GM19099 (cell line): ENCODE measurements at regions not wholly inside any gene's neighbourhood (a gene's known extent, or its start where the extent isn't known, plus 50 kb on each side); places are given as distances from the start of the nearest gene placed in this dataset.

Source experiments
- POLR2A ChIP-seq: IDR thresholded peaks from 3 replicates; pipeline ENCODE4 v1.6.1; 2011; ENCODE audit warnings: low read depth; ENCODE audit not compliant: insufficient read length; ENCODE audit errors: extremely low read depth

DNA sequence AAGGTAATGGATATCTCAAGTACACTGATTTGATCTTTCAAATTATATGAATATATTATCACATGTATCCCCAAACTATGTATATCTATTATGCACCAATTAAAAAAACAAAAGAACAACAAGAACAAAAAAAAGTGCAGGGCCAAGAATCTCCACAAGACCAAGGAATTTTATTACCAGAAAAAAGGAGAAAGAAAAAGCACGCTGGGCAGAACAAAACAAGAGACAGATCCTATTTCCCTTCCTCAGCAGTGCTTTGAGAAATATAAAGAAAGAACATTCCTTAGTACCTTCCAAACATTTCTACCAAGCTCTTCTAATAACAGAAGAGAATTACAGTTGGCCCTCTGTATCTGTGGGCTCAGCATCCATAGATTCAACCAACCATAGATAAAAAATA, 144.7 kb upstream of the CREB1 start:
- TF ChIP-seq POLR2A = no peak

DNA sequence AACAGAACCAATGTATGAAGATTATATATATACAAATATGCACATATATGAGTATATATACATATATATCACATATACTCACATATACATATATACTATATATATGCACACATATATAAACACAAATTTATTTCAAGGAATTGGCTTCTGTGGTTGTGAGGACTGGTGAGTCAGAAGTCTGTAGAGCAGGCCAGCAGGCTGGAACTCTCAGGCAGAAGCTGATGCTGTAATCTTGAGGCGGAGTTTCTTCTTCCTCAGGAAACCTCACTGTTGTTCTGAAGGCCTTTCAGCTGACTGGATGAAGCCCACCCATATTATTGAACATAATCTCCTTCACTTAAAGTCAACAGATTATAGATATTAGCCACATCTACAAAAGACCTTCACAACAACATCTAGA, 143.9 kb upstream of the CREB1 start:
- no peak for TF ChIP-seq POLR2A

DNA sequence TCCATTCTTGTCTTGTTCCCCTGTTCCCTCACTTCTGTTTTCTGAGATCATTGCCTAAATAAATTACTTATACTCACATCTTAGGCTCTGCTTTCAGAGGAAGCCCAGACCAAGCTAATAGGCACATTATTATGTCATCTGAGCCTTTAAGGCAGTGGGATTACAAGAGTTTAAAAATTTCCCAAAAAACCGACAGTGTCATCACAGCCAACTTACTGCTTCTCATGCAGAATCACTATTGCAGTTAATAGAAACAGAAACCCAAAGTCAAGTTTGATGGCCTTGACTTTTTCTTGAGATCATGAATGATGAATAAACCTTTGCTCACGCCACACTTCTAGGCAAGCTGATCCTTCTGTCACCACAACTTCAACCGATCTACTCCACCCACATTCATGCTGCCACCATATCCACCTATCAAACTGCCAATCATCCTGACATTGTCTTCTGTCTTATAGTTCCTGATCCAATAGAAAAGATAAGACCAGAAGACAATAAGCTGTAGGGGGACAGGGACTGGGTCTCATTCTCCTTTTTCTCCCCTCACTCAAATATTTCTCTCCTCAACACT, 142.7 kb upstream of the CREB1 start:
- no peak for TF ChIP-seq POLR2A

DNA sequence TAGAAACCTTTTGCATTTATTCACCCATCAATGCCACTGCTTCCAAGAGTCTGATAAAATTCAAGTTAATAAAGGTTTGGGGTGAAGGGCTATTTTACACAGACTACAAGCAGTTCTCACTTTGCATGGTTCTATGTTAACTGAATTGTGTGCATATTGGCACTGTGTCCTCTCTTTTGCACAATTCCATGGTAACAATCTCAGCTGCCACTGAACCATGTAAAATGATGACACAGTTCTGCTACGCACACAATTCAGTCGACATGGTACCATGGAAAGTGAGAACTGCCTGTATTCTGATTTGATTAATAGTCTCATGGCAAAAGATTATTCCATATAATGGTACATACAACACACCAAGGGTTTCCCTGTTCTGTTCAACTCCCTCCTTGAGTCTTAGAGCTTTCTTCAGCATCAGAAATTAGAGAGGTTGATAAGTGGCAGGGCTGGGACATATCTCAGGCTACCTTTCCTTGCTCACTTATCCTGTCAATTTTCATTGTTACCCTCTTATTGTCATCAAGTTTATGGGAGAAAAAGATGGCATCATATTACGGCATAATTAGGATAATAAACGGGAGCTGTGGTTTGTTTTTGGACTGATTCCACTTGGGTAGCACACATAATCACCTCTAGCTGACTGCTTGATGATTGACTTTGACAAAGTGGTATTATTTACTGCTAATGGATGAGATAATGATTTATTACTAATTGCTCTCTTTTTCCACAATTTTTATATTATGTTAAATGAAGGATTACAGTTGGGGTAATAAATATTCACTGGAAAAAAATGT, 139.3 kb upstream of the CREB1 start:
- TF ChIP-seq POLR2A = no peak

GRCh38 chr2:207394203-207394781, 135.5 kb upstream of the CREB1 start:
- no peak for TF ChIP-seq POLR2A

DNA sequence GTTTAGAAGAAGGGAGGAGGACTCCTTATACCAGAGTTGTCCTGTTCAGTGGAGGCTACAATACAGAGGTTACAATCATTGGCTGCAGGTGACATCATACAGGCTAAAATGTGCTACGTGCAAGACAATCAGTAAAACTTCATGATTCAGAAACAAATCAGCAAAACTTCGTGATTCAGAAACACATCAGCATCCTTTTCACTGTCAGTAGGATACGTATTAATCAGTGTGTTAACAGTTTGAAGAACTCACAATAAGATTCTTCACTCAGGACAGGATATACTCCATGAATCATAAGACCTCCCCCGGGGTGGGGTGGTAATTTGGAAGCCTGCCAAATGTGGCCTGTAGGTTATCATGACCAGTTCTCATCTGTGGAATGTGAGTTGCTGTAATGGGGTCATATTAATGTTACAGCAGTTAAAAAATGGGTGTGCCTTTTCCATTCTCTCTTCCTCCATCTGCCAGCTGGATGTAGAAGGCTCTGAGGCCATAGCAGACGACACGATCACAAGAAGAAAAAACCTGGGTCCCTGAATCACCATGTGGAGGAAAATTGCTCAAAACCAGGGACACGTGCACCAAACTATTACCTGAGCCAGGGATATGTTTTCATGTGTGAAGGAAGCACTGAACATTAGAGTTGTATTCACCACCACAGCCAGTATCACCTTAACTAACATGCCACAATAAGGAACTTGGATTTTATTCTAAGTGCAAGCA, 134.8 kb upstream of the CREB1 start:
- TF ChIP-seq POLR2A = no peak

GRCh38 chr2:207395535-207396251, 134.1 kb upstream of the CREB1 start:
- TF ChIP-seq POLR2A = no peak

DNA sequence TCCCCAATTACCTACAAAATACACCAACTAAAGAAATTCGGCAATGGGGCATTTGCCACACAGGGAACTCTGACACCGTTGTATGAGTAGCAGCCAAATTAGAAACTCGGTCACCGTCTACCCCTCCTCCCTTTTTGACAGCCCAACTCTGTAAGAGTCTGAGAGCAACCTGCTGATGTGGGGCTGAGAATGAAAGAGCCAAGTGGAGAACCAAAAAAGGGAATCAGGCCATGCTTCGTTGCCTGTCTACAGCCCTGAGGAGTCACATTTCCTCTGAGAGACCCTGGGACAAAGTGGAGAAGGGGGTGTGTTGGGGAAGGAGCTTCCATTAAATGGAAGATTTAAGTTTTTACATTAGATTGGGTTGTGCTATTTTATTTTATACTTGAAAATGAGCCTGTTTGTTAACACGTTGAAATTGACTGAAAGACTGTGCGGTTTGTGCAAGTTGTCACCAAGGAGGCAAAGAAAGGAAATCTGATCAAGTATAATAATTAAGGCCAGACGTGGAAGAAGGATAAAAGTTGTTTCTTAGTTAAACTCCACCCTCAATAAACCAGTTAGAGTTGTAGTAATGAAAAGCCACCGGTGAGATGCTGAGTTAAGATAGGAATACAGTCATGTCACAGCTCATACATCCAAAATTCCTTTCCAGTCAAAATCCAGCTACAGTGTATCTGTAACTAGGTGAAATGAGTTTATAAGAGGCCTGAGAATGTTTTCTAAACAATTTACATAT, 131.7 kb upstream of the CREB1 start:
- TF ChIP-seq POLR2A = no peak

DNA sequence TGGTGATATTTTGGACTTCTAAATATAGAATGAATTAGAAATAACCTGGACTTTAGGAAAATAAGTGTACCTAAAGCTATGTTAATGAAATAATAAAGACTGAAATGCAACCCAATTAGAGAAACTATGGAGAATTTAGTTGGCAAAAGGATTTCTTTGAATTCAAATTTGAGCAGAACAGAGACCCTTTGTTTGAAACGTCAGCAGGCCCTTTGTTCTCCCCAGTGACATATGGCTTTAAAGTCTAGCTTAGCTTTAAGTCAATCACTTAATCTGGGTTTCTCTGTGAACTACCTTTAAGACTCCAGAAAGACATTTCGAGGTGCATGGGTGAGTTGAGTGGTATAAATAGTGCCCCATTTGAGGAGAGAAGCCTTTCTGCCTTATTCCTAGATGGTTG, 130.5 kb upstream of the CREB1 start:
- no peak for TF ChIP-seq POLR2A

DNA sequence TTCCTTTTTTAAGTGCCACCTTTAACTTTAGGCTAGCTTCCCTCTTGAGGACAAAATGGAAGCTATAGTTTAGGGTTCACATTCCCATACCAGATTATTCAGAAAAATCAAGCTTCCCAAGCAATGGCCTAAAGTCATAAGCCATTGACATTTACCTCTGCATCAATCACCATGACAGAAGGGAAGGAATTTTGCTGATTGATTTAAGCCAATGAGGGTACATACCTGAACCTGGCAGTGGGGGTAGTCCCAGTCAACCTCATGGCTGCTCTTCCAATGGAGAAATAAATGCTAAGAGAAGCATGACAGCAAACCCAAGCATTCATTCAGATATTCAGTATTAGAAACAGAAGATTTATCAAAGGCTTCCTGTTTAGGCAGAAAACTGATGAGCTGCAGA, 128.4 kb upstream of the CREB1 start:
- no peak for TF ChIP-seq POLR2A

- no peak for TF ChIP-seq POLR2A
These were observed 126.6 kb upstream of the CREB1 start for GRCh38 chr2:207403141-207403540.

GRCh38 chr2:207403950-207404349, 125.8 kb upstream of the CREB1 start:
- no peak for TF ChIP-seq POLR2A

DNA sequence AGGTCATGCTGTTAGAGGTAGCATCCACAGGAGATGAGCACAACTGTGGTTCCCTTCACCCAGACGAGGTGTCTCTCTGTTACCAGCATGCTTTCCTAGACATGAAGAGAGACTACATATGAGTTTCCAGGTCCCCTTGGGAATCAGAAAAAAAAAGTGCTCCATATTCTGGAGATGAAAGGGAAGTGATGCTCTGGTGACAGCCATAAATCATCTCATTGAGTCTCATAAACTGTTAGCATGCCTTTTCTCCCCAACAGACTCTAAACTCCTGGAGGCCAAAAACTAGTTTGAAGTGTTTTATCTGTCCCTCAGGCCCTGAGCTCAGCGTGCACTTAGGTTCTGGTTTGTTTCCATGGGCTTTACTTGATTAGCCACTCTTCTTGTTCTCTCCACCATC, 124.6 kb upstream of the CREB1 start:
- no peak for TF ChIP-seq POLR2A

DNA sequence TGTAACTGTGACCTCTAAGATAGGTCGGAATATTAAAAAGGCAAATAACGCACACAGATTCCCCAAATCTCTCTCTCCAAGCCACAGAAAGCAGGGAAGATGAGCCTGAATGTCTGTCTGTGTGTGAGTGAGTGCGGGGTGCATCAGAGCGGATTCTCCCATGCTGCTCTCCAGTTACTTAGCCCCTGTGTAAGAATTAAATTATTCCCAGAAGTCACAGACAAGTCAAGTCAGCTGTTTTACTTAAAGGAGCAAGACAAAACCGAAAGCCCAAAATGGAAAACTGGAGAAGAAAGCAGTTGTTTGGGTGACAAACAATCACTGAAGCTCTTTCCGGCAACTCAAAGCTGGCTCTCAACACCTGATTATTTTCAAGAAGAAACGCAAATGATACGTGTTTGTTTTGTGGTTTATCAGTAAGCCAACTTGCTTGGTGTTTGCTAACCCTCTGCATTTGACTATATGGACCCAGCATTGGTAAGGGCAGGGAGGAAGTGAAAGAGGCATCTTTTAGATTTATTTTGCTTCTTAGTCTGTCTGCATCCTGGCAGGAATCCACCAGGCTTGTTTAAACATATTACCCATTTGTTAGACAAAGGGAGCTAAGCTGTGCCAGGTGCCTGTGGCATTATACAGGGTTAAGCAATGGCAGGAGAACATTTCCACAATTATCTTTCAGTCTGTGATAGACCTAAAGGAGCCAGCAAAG, 121.5 kb upstream of the CREB1 start:
- TF ChIP-seq POLR2A = no peak

DNA sequence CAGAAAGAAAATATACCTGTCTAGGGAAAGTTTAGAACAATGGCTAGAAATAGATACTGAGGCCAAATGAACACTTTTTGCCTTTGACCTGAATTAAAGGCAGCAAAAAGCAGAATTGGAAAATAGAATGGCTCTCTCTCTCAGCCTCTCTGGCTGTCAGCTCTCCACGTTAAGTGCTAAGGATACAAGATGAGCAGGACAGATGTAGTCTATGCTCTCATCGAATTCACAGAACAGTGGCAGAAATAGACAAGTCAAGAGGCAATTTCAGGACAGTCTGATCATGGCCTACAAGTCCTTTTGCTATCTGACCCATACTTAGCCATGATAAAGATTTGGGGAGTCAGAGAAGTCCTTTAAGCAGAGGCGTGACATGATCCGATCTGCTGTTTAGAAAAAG, 120.2 kb upstream of the CREB1 start:
- TF ChIP-seq POLR2A = no peak
